GM12878 (cell line): ENCODE measurements at regions not wholly inside any gene's neighbourhood (a gene's known extent, or its start where the extent isn't known, plus 50 kb on each side); places are given as distances from the start of the nearest gene placed in this dataset.
A peak's percentile ranks its signal among the peaks of the same experiment; 100 is the strongest.

ENCODE experiments used
- ASH2L ChIP-seq: fragments of 300-600, 200-600 bp; sonication (generic); IDR thresholded peaks from 2 replicates; pipeline ENCODE4 v1.6.1; 2017; ENCODE audit warnings: low read depth, mild to moderate bottlenecking, borderline replicate concordance
- BCL11A ChIP-seq: IDR thresholded peaks from 2 replicates; pipeline ENCODE4 v1.6.1; 2011; ENCODE audit warnings: low read depth, low read length
- BHLHE40 ChIP-seq, 2 experiments: fragments of 450-650 bp in 1 of 2; IDR thresholded peaks; 2 replicates each; pipeline ENCODE4 v1.6.1; 2011 to 2017; ENCODE audit warnings: low read depth in 2 of 2, borderline replicate concordance in 1 of 2, improper control_type of control experiment in 1 of 2, low read length in 1 of 2, mild to moderate bottlenecking in 1 of 2
- DPF2 ChIP-seq: fragments of 450-650 bp; IDR thresholded peaks from 2 replicates; pipeline ENCODE4 v1.6.1; 2017; ENCODE audit warnings: mild to moderate bottlenecking
- EZH2 ChIP-seq: IDR thresholded peaks from 2 replicates; pipeline ENCODE4 v1.6.1; 2012; ENCODE audit warnings: low read depth, mild to moderate bottlenecking, control low read depth, inconsistent platforms, low read length, borderline replicate concordance; ENCODE audit not compliant: control insufficient read depth
- GABPA ChIP-seq: IDR thresholded peaks from 2 replicates; pipeline ENCODE4 v1.6.1; 2014; ENCODE audit warnings: antibody characterized with exemption, low read depth, mild to moderate bottlenecking, inconsistent platforms
- IKZF1 ChIP-seq: fragments of 450-650 bp; conservative IDR thresholded peaks from 2 replicates; pipeline ENCODE4 v1.6.1; 2017; ENCODE audit warnings: antibody characterized with exemption, mild to moderate bottlenecking
- IKZF2 ChIP-seq, 2 experiments: fragments of 450-650 bp; IDR thresholded peaks; 2 replicates each; pipeline ENCODE4 v1.6.1; 2017; ENCODE audit warnings: mild to moderate bottlenecking in 2 of 2, moderate library complexity in 2 of 2
- KAT2A ChIP-seq: conservative IDR thresholded peaks from 2 replicates; pipeline ENCODE4 v1.6.1; 2011; ENCODE audit warnings: low read depth, low read length; ENCODE audit not compliant: control insufficient read depth
- NR2F1 ChIP-seq: fragments of 450-650 bp; conservative IDR thresholded peaks from 2 replicates; pipeline ENCODE4 v1.6.1; 2017; ENCODE audit warnings: mild to moderate bottlenecking
- NRF1 ChIP-seq: conservative IDR thresholded peaks from 2 replicates; pipeline ENCODE4 v1.6.1; 2011; ENCODE audit warnings: mild to moderate bottlenecking, low read depth, low read length, improper control_type of control experiment
- RAD51 ChIP-seq: fragments of 450-650 bp; IDR thresholded peaks from 2 replicates; pipeline ENCODE4 v1.6.1; 2016; ENCODE audit warnings: moderate library complexity, mild to moderate bottlenecking, inconsistent platforms
- RBBP5 ChIP-seq: fragments of 200-600 bp; sonication (generic); conservative IDR thresholded peaks from 2 replicates; pipeline ENCODE4 v1.6.1; 2016
- RUNX3 ChIP-seq: IDR thresholded peaks from 2 replicates; pipeline ENCODE4 v1.6.1; 2012; ENCODE audit warnings: low read length, inconsistent platforms
- SMAD1 ChIP-seq: fragments of 450-650 bp; IDR thresholded peaks from 2 replicates; pipeline ENCODE4 v1.6.1; 2018; ENCODE audit warnings: mild to moderate bottlenecking, low read depth; ENCODE audit not compliant: partially characterized antibody
- SMARCA5 ChIP-seq: fragments of 450-650 bp; IDR thresholded peaks from 2 replicates; pipeline ENCODE4 v1.6.1; 2017; ENCODE audit warnings: mild to moderate bottlenecking
- SMC3 ChIP-seq: IDR thresholded peaks from 2 replicates; pipeline ENCODE4 v1.6.1; 2011; ENCODE audit warnings: low read length, improper control_type of control experiment, borderline replicate concordance
- SP1 ChIP-seq: IDR thresholded peaks from one replicate; pipeline ENCODE4 v1.6.1; 2011; ENCODE audit warnings: low read depth, low read length
- ZBED1 ChIP-seq: IDR thresholded peaks from 2 replicates; pipeline ENCODE4 v1.6.1; 2016; ENCODE audit warnings: borderline replicate concordance
- ZBTB11 ChIP-seq: fragments of 450-650 bp; formaldehyde crosslinking; IDR thresholded peaks from 2 replicates; pipeline ENCODE4 v1.5.0; 2022; ENCODE audit warnings: mild to moderate bottlenecking, missing genetic modification characterization
- ZNF217 ChIP-seq: fragments of 450-650 bp; IDR thresholded peaks from 2 replicates; pipeline ENCODE4 v1.6.1; 2017; ENCODE audit warnings: antibody characterized with exemption, mild to moderate bottlenecking
- ZNF687 ChIP-seq: fragments of 450-650 bp; IDR thresholded peaks from 2 replicates; pipeline ENCODE4 v1.6.1; 2017; ENCODE audit warnings: mild to moderate bottlenecking, moderate library complexity
- TF ChIP-seq, protein P1 (sequence below): fragments of 150-350 bp; IDR thresholded peaks from 2 replicates; pipeline ENCODE4 v1.6.1; 2014; ENCODE audit warnings: mild to moderate bottlenecking, low read depth, low read length
- TF ChIP-seq, protein P2 (sequence below): IDR thresholded peaks from 2 replicates; pipeline ENCODE4 v1.6.1; 2011; ENCODE audit warnings: low read depth, mild to moderate bottlenecking, low read length, moderate library complexity, borderline replicate concordance; ENCODE audit errors: extremely low read depth

- no peak for TF ChIP-seq ZBTB11
- TF ChIP-seq ZBED1, result 0 out of 2 replicates have a peak, but pooled peaks have one; percentile 27
- TF ChIP-seq NRF1, result no peak
- no peak for TF ChIP-seq BHLHE40 (IDR thresholded peaks at IDR 0.05; ENCODE audit: borderline replicate concordance in 1 of 2, low read depth in 2 of 2, low read length in 1 of 2)
- TF ChIP-seq ZNF217, result no peak
- TF ChIP-seq, protein P1, sequence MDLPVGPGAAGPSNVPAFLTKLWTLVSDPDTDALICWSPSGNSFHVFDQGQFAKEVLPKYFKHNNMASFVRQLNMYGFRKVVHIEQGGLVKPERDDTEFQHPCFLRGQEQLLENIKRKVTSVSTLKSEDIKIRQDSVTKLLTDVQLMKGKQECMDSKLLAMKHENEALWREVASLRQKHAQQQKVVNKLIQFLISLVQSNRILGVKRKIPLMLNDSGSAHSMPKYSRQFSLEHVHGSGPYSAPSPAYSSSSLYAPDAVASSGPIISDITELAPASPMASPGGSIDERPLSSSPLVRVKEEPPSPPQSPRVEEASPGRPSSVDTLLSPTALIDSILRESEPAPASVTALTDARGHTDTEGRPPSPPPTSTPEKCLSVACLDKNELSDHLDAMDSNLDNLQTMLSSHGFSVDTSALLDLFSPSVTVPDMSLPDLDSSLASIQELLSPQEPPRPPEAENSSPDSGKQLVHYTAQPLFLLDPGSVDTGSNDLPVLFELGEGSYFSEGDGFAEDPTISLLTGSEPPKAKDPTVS, result no peak
- no peak for TF ChIP-seq RAD51
- TF ChIP-seq SMARCA5, result no peak
- no peak for TF ChIP-seq EZH2
- peak; percentile 82 for TF ChIP-seq RUNX3
- TF ChIP-seq DPF2, result 0 out of 2 replicates have a peak, but pooled peaks have one; percentile 32
- TF ChIP-seq NR2F1, result no peak
- no peak for TF ChIP-seq RBBP5
- peak; percentile 49 to 68 for TF ChIP-seq IKZF2 (IDR thresholded peaks at IDR 0.05)
- no peak for TF ChIP-seq ASH2L
- TF ChIP-seq IKZF1, result peak; percentile 71
- no peak for TF ChIP-seq SMC3
- TF ChIP-seq ZNF687, result no peak
- no peak for TF ChIP-seq SP1
- no peak for TF ChIP-seq KAT2A
- TF ChIP-seq, protein P2, sequence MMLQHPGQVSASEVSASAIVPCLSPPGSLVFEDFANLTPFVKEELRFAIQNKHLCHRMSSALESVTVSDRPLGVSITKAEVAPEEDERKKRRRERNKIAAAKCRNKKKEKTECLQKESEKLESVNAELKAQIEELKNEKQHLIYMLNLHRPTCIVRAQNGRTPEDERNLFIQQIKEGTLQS, result no peak
- peak; percentile 43; the same call in 1 of the 2 replicates for TF ChIP-seq BCL11A
- no peak for TF ChIP-seq SMAD1
- no peak for TF ChIP-seq GABPA
Observed at GRCh38 chr2:236782938-236783337, 213.3 kb downstream of the ACKR3 start (continued).
